ENCODE measurements at regions not wholly inside any gene's neighbourhood (a gene's known extent, or its start where the extent isn't known, plus 50 kb on each side); places are given as distances from the start of the nearest gene placed in this dataset.

DNA sequence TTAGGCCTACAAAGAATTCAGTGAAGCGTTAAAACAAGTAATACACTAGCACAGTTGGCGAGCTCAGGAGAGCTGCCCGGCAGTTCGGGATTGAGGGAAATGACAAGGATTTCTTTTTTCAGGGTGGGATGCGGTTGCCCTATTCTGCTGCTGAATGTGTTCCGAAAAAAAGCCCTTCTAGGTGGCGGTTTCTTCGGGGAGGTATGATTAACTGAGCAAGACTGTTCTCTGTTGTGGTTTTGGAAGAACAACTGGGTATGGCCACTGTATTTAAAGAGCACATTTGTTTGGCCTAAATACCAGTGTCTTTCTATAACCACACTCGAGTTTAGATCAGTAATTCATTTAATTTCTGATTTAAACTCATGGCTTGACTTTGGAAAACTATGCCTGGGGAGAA, 459.7 kb upstream of the FAT1 start:
- intact Hi-C loops (cut with DNase I): no loop called here
- TF ChIP-seq POLR2A (IDR thresholded peaks at IDR 0.05) (no peak), POLR2AphosphoS5 (IDR thresholded peaks at IDR 0.05; ENCODE audit: insufficient read depth in 1 of 2, low read depth in 1 of 2) (no peak)
- TF ChIP-seq, protein P1, sequence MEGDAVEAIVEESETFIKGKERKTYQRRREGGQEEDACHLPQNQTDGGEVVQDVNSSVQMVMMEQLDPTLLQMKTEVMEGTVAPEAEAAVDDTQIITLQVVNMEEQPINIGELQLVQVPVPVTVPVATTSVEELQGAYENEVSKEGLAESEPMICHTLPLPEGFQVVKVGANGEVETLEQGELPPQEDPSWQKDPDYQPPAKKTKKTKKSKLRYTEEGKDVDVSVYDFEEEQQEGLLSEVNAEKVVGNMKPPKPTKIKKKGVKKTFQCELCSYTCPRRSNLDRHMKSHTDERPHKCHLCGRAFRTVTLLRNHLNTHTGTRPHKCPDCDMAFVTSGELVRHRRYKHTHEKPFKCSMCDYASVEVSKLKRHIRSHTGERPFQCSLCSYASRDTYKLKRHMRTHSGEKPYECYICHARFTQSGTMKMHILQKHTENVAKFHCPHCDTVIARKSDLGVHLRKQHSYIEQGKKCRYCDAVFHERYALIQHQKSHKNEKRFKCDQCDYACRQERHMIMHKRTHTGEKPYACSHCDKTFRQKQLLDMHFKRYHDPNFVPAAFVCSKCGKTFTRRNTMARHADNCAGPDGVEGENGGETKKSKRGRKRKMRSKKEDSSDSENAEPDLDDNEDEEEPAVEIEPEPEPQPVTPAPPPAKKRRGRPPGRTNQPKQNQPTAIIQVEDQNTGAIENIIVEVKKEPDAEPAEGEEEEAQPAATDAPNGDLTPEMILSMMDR (IDR thresholded peaks at IDR 0.05): no peak
- Histone ChIP-seq H3K27ac (no peak overlapping the region), H3K9me3 (no peaks in the 10 kb centered on the region), H3K27me3 (no peaks in the 10 kb centered on the region), H3K4me3 (no peak overlapping the region), H3K36me3 (no peaks in the 10 kb centered on the region), H3K4me1 (no peaks in the 10 kb centered on the region)
- no peak for DNase-seq (ENCODE audit: extremely low spot score in 2 of 2)

DNA sequence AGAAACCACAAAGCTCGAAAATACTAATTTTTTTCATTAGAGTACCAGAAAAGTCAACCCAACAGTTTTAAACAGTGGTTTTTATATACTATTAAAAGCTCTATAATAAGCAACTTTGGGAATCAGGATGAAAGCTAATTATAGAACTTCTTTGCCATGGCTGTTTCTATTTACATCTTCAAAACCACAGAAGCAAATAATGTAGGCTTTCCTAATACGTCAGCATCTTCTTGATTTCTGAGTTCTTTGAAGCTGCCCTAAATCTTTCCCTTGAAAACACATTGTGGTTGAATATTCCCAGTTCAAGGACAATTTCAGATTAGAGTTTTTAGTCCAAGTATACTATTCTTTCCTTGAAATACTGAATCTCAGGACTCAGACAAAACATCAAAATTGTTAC, 460.2 kb upstream of the FAT1 start:
- Histone ChIP-seq H3K27me3 (no peaks in the 10 kb centered on the region), H3K9me3 (no peaks in the 10 kb centered on the region), H3K4me1 (no peaks in the 10 kb centered on the region), H3K27ac (no peak overlapping the region), H3K36me3 (no peaks in the 10 kb centered on the region), H3K4me3 (no peak overlapping the region)
- no peak for TF ChIP-seq POLR2AphosphoS5 (IDR thresholded peaks at IDR 0.05; ENCODE audit: insufficient read depth in 1 of 2, low read depth in 1 of 2)
- TF ChIP-seq, protein P1 (IDR thresholded peaks at IDR 0.05): no peak
- TF ChIP-seq POLR2A (IDR thresholded peaks at IDR 0.05): no peak
- DNase-seq (ENCODE audit: extremely low spot score in 2 of 2): no peak
- intact Hi-C loops (cut with DNase I): no loop called here

DNA sequence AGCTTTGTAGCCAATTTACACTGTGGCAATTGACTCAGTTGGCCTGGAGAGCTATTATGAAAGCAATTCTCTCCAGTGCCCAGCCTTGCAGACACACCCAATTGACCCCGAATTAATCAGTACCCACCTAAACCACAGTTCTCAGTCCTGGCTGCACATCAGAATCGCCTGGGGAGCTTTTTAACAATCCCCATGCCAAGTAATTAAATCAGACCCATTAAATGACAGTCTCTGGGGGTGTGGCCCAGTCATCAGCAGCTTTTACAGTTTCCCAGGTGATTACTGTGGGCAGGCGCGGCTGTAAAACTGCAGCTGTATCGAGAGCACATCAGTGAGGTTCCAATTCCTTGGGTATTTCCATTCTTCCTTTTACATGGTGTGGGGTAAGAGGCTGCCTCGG, 460.9 kb upstream of the FAT1 start:
- H3K27ac ChIP-seq: no peak overlapping the region

DNA sequence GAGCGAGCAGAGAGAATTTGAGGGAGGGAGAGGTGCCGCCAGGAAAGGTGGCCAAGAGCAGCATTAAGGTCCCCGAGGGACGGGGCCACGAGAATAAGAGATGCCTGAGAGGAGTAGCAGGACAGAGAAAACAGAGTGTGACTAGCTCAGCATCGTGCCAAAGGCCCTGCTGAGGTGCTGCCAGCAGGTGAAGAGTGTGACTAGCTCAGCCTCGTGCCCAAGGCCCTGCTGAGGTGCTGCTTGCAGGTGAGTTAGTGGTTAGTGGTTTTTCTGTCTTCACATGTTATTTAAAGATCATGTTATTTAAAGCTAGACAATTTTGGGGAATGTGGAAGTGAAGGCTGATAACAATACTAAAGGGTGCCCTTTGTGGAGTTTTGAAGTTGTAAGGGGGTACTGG, 464.5 kb upstream of the FAT1 start:
- intact Hi-C loops (cut with DNase I): no loop called here
- Histone ChIP-seq H3K27me3 (no peaks in the 10 kb centered on the region), H3K9me3 (no peaks in the 10 kb centered on the region), H3K27ac (no peak overlapping the region), H3K36me3 (no peaks in the 10 kb centered on the region), H3K4me1 (no peaks in the 10 kb centered on the region), H3K4me3 (no peak overlapping the region)
- no peak for TF ChIP-seq POLR2A (IDR thresholded peaks at IDR 0.05)
- no peak for TF ChIP-seq POLR2AphosphoS5 (IDR thresholded peaks at IDR 0.05; ENCODE audit: insufficient read depth in 1 of 2, low read depth in 1 of 2)
- DNase-seq (ENCODE audit: extremely low spot score in 2 of 2): no peak

More for the DNA sequence above, 460.9 kb upstream of the FAT1 start:
- Histone ChIP-seq H3K4me1 (no peaks in the 10 kb centered on the region), H3K27me3 (no peaks in the 10 kb centered on the region), H3K36me3 (no peaks in the 10 kb centered on the region), H3K4me3 (no peak overlapping the region), H3K9me3 (no peaks in the 10 kb centered on the region)
- TF ChIP-seq, protein P1 (IDR thresholded peaks at IDR 0.05): no peak
- TF ChIP-seq POLR2A (IDR thresholded peaks at IDR 0.05) (no peak), POLR2AphosphoS5 (IDR thresholded peaks at IDR 0.05; ENCODE audit: insufficient read depth in 1 of 2, low read depth in 1 of 2) (no peak)
- DNase-seq (ENCODE audit: extremely low spot score in 2 of 2): no peak
- intact Hi-C loops (cut with DNase I): no loop called here

DNA sequence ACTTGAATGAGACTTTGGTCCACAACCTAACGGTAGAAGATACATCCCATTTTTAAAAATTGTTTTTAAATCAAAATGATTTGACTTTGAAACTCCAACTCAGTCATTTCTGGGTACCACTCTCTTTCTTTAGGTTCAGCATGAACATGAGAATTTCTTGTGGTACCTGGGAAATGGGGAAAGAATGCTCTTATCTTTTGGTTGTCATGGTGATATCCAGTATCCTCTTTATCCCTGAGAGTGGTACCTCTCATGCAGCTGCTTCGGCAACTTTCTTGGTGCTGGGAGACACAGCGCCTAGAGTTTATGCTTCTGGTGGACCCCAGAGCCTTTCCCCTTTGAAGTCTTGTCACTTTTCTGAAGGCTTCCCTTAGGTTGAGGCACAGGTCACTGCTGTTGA, 465.1 kb upstream of the FAT1 start:
- Histone ChIP-seq H3K4me3 (no peak overlapping the region), H3K27me3 (no peaks in the 10 kb centered on the region), H3K9me3 (no peaks in the 10 kb centered on the region), H3K4me1 (no peaks in the 10 kb centered on the region), H3K27ac (no peak overlapping the region), H3K36me3 (no peaks in the 10 kb centered on the region)
- intact Hi-C loops (cut with DNase I): no loop called here
- TF ChIP-seq POLR2AphosphoS5 (IDR thresholded peaks at IDR 0.05; ENCODE audit: insufficient read depth in 1 of 2, low read depth in 1 of 2) (no peak), POLR2A (IDR thresholded peaks at IDR 0.05) (no peak)
- TF ChIP-seq, protein P1 (IDR thresholded peaks at IDR 0.05): no peak
- no peak for DNase-seq (ENCODE audit: extremely low spot score in 2 of 2)

DNA sequence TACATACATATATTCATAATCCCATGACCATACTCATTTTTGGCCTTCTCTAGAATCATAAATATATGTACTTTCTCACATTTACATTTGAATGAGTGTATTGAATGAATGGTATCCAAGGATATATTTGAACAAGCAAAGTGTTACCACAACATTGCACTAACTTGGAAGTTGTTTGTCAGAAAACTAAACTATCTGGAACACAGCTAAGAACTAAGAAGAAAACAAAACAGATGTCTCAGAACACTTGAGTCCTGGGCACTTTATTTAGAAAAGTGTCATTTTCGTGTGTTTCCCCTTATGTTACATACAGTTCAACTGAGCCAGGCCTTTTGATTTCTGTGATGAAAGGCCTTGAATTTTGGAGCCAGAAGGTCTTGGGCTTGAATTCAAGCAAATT, 466.7 kb upstream of the FAT1 start:
- Histone ChIP-seq H3K4me3 (no peak overlapping the region), H3K9me3 (no peaks in the 10 kb centered on the region), H3K36me3 (no peaks in the 10 kb centered on the region), H3K4me1 (no peaks in the 10 kb centered on the region), H3K27ac (no peak overlapping the region), H3K27me3 (no peaks in the 10 kb centered on the region)
- no peak for DNase-seq (ENCODE audit: extremely low spot score in 2 of 2)
- TF ChIP-seq, protein P1 (IDR thresholded peaks at IDR 0.05): no peak
- TF ChIP-seq POLR2A (IDR thresholded peaks at IDR 0.05): no peak
- TF ChIP-seq POLR2AphosphoS5 (IDR thresholded peaks at IDR 0.05; ENCODE audit: insufficient read depth in 1 of 2, low read depth in 1 of 2): no peak
- intact Hi-C loops (cut with DNase I): no loop called here
